Activated CD4-positive, alpha-beta T cell treated with anti-CD3 and anti-CD28 coated beads, Interleukin-2, Interleukin-4, amounts not matched to agents 100 ng/mL and 50 ng/mL, durations not matched to agents 16 hours and 8 hours (primary cell): ENCODE measurements at regions not wholly inside any gene's neighbourhood (a gene's known extent, or its start where the extent isn't known, plus 50 kb on each side); places are given as distances from the start of the nearest gene placed in this dataset.
A peak's percentile ranks its signal among the peaks of the same experiment; 100 is the strongest.
"Not testable (repeated sequence)": the region's sequence is repeated elsewhere in the genome, so short reads cannot be mapped to it uniquely, and the experiment has no call there.

ENCODE experiments used
- DNase-seq: peaks from one replicate; pipeline ENCODE4 v3.0.0-alpha.2; 2020; ENCODE audit warnings: low spot score

DNA sequence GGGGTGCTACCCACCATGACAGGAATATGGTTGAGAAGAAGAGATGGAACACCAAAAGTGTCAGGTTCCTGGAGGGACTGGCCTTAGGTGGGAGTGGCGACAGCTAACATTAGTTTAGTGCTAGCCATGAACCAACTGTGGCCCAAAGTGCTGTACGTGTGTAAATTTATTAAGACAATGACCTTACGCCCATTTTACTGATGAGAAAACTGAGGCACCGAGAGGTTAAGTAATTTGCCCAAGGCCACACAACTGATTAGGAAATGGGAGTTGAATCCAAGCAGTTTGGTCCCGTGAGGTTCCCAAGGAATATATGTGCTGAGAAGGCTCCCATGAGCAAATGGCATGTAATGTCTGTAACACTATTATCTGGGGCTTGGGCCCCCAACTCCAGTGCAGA lies 109.5 kb upstream of the SLC1A4 start:
- no peak for DNase-seq

DNA sequence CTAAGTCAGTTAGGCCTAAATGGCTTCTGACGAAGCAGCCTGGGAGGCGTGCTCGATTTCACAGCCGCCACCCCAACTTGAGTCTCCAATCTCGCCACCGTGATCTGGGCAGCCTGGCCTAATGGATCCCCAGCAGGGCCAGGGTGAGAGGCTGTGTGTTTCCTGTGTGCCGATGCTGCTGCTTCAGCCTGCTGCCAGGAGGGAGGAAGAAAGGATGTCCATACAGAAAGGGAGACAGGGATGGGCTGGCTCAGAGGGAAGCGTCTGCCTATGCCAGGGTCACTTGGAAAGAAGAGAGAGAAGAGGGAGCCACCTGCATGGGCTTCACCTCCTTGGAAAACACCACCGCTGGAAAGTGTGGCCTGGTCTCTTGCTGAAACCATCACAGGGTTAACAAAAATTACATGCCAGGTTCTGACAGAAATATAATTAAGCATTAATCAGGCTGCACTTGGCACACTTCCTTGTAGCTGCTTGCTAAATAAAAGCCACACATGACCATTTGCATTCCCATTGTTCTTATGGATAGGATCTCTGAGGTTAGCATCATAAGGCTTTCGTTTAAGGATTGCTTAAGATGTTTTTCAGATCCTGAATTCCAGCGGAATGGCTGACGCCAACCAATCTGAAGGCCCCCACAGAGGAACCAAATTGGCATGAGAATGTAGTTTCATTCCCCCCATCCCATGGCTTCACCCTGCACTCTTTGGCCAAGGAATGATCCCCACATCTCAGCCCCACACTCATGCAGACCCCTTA lies 108.8 kb upstream of the SLC1A4 start:
- no peak for DNase-seq

DNA sequence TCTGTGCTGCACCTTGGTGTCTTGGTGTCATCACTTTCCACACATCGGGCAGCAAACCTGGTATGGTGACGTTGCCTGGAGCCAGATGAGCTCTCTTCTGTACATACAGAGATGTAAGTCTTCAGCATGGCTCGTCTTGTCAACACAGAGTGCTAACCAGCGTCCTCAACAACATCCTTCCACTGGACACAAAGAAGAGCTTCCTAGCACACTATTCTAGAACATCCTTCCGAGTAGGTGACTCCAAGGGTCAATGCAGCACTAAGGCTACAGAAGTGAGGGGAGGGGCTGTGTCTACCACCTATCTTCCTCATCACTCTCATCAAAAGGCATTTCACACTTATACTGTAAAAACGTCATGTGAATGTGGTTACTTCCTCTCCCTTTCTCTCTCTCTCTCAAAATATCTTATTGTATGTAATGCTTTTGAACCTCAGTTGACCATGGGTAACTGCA lies 108.1 kb upstream of the SLC1A4 start:
- no peak for DNase-seq

DNA sequence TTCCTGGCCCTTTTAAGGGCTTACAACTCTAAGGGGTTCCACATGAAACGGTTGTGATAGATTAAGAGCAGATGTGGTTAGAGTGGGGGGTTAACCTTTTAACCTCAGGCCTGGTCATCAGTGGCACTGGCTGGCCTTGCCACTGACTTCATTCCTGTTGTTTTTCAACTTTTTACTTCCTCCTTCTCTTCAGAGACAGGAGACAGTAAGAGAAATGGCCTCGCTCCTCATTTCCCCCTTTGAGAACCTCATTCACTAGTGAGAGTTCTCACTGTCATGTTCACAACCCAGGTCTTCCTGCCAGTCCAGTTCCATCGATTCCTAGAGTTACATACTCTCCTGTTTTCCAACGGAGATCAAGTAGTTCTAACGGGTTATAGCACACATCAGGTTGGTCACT lies 101.6 kb upstream of the SLC1A4 start:
- no peak for DNase-seq

DNA sequence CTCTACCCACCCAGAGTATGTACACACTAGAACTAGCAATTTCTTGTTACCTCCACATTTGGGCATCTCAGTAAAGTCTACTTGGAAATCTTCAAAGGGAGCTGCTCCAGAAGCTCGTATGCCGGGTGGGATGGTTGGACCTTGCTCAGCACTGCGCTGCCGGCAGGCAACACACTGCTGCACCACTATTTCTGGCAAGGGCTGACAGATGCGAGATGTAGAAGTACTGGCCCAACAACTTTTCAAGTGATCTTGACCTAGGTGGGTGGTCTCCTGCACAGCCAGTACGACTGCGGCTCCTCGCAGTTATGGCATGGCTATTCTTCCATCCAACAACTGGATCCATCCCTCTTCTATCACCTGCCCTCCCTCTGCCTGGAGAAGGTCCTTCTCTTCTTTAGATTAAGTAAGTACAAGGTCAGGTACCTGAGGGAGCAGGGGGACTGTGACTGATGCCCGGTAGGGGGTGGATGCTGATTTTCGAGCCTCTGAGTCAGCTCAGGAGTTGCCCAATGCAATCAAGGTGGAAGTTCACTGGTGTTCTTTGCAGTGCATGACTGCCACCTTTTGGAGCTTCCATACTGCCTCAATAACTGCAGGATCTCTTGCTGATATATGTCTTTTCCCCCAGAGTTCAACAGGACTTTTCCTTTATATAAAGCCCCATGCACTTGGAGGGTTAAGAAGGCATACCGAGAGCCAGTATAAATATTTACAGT lies 100.4 kb upstream of the SLC1A4 start:
- no peak for DNase-seq

DNA sequence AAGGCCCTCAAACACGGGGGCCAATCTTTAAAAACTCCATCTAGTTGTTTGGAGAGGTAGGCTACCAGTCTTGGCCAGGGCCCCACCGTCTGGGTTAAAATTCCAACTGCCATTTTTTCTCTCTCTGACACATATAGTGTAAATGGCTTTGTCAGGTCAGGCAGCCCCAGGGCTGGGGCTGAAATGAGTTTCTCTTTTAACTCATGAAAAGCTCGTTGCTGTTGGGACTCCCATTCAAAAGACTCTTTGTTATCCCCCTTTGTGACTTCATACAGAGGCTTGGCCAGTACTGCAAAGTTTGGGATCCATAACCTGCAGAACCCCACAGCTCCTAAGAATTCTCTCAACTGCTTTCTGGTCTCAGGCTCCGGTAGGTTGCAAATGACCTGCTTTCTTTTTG lies 99.4 kb upstream of the SLC1A4 start:
- no peak for DNase-seq

DNA sequence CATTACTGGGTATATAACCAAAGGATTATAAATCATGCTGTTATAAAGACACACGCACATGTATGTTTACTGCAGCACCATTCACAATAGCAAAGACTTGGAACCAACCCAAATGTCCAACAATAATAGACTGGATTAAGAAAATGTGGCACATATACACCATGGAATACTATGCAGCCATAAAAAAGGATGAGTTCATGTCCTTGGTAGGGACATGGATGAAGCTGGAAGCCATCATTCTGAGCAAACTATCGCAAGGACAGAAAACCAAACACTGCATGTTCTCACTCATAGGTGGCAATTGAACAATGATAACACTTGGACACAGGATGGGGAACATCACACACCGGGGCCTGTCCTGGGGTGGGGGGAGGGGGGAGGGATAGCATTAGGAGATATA lies 92.6 kb upstream of the SLC1A4 start:
- DNase-seq: not testable (repeated sequence)

DNA sequence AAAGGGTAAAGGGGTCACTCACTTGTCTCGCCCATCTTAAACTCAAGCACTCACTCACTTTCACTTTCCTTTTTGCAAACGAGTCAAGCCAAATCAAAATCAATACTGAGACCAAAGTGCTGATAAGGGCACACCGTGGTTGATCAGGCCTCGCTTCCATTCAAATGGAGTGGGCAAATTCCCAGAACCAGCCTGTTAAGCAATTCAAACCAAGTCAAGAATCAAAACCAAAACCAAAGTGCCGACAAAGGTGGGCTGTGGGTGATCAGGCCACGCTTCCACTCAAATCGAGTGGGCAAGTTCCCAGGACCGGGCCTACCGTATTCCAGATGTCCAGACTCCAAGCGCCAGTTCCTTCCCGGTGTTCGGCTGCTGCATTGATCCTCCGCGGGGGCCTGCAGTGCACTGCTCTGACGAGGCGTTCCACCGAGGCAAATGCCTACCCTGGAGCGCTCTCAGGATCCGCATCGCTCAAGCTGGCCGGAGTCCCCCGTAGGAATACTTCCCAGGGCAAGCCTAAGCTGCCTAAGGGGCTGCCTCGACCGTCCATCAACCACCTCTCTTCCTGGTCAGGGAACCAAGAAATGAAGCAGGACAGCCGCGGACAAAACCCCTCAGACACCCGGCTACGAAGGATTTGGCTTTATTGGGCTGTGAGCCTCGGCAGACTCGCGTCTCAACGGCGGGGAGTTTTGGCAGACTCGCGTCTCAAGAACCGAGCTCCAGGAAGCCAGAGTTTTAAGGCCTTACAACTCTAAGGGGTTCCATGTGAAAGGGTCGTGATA lies 89.9 kb upstream of the SLC1A4 start:
- no peak for DNase-seq

DNA sequence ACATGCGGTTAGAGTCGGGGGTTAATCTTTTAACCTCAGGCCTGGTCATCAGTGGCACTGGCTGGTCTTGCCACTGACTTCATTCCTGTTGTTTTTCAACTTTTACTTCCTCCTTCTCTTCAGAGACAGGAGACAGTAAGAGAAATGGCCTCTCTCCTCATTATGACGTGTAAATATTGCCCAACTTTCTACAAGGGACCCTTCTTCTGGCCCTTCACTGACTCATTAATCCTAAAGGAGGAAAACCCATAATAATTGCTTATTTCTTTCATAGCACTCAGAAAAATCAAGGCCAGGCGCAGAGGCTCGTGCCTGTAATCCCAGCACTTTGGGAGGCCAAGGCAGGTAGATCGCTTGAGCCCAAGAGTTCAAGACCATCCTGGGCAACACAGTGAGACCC lies 89.3 kb upstream of the SLC1A4 start:
- DNase-seq: not testable (repeated sequence)

DNA sequence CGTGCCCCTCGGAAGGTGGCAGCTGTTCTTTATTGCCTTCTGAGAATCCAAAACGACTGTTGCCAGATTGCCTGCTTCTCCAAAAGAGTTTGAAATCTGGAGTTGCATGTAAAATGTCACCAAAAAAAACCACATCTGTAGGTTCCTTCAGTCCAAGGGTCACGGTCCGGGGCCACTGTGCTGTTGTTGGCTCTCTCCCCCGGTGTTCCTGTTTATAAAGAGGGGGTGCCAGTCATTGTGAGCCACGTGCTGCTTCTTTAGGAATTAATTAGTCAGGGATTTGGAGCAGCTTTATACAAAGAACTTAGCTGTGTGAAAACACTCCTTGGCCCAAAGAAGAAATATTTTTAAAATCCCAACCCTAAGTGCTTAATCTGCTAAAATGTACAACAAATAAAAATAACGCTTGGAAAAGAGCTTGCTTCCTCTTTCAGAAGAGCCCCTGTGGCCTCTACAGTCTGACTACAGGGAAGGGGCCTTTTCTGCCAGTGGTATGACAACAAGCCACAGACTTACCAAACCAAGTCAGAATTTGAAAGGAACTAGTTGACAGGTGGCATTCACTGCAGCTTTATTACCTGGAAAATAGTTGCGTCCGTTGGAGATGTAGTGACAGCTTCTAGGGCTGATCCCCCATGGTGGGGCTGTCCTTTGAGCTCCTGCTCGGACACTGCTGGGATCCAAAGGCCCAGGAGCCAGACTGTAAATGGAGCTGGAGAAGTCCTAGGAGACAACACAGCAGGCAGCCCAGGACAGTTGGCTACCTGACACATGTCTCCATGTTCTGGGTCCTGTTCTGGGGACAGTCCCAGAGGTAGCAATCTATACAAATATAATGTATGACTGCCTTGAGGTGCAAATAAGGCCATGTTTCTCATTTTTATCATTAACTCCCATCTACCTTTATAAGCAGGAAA lies 84.5 kb upstream of the SLC1A4 start:
- DNase-seq: peak; percentile 25

DNA sequence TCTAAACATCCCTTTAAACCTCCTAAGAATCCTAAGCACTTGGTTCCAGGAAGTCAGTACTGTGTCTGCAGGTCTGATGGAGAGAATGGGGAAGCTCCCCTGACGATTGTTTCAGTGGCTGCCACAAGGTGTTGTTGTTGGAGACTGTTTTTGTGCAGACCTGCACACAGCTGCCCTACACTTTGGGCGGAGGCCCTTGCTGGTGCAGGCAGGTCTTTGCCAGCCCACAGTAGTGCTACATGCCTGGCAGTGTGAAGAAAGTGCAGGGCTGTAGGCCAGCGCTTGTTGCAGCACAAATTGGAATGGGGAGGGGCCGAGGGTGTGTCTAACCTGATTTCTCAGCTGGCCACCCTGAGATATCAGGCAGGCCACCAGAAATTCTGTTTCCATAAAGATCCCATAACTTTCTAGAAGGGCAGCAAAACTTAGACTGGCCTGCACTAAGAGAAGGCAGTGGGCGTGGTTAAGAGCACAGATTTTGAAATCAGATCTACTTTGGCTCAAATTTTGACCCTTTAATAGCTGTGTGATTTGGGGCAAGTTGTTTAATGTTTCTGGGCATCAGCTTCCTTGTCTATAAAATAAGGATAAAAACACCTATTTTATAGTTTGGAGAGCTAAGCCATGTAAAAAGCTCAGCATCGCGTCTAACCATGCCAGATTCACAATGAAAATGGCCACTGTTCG lies 83.7 kb upstream of the SLC1A4 start:
- no peak for DNase-seq

DNA sequence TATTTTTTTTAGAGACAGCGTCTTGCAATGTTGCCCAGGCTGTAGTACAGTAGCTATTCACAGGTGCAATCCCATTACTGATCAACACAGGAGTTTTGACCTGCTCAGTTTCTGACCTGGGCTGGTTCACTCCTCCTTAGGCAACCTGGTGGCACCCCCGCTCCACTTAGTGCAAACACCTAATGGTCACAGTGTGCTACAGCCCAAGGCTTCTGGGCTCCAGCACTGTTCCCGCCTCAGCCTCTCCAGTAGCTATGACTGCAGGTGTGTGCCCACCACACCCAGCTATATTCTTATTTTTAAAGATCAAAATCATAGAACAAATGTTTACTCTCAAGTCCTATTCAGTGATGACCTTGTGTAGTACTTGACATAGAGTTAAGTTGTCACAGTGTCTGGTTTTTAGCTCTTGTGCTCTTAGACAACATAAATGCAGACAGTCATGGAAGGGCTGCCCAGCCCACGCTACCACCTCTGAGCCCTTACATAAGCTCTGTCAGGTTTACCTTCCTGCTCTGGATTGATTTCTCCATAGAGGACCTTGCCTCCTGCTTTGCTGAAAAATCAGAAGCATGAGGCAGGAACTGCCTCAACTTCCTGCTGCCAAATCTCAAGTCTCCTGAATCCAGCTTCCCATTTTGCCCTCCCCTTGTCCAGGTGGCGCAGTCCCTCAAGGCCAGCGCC lies 82.2 kb upstream of the SLC1A4 start:
- DNase-seq: no peak

DNA sequence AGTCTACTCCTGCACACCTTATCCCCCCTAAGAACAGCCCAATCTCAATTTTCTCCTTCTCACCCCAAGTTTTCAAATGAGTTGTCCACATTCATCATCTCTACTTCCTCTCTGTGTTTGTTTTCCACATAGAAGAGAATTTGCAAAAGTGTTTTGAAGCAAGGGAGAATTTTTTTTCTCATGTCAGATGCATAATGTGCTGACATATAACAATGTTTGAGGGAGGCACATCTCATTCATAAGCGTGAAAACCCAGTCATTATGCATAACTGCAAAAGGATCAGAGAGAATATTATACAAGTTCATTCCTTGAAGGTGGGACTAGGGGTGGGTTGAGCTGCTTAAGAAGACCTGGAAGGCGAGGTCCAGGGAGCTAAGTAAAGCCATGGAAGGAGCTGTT lies 80.8 kb upstream of the SLC1A4 start:
- no peak for DNase-seq

DNA sequence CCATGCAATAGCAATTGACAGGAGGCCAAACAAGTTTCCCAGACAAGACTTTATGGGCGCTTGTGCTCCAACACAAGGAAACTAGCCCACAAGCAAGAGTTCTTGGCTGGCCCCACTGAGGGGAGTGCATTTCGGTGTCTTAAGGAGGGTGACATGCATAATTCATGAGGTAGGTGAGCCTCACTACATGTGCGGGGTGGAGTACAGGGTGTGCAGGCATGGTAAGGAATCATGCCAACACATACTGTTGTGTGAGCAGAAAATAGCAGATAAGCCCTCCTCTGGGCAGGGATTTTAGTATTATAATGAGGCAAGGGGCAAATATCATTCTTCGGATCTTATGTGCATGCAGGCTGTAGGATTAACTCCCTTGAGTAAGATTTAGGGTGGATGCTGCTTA lies 78.7 kb upstream of the SLC1A4 start:
- no peak for DNase-seq

DNA sequence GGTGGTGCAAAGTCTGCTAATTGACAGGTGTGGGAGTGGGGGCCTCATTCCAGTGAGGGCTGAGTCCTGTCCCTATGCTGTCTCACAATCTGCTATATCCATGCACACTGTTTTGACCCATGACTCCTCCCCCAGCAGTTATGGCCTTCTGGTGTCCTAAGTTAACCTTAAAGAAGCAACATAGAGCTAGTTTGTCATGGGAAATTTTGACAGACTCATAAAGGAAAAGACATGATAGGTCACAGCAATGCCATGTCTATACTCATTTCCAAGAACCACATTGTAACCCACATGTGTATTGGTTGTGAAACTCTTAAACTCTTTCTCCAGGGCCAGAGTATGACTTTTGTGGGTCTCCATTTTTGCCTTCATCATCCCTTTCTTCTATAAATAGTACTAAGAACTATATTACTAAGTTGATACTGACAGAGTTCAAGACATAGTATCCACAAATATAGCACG lies 78.2 kb upstream of the SLC1A4 start:
- no peak for DNase-seq

DNA sequence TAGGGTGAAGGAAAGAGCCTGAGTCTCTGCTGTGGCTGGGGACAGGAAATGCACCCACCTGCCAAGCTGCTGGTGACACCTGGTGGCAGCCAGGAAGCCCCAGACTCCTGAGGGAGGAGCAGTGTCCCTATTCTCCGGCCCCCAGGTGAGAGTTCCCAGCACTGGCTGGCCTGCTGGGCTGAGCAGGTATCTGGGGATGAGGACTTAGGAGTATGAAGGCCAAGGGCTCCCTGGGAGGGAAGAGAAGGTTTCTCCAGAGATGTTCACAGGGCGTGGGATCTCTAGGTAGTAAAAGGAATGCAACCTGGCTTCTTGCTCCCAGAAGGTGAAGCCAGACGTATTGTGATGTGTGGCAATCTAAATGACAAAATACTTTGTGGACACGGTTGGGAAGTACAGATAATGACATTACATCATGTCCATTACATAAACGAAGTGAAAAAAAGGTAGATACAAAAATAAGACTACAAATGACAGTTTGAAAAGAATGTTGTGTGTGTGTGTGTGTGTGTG lies 75.8 kb upstream of the SLC1A4 start:
- no peak for DNase-seq

DNA sequence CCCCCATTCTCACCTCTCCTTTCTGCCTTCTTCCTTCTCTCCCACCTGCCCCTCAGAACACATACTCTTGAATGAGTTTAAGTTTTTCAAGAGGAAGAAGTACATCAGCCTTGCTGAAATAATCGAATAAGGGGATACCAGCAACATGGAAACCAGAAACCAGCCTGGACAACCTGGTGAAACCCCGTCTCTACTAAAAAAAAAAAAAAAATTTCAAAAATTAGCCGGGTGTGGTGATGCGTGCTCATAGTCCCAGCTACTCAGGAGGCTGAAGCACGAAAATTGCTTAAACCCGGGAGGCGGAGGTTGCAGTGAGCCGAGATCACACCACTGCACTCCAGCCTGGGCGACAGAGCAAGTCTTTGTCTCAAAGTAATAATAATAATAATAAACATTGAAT lies 75.0 kb upstream of the SLC1A4 start:
- DNase-seq: no peak

DNA sequence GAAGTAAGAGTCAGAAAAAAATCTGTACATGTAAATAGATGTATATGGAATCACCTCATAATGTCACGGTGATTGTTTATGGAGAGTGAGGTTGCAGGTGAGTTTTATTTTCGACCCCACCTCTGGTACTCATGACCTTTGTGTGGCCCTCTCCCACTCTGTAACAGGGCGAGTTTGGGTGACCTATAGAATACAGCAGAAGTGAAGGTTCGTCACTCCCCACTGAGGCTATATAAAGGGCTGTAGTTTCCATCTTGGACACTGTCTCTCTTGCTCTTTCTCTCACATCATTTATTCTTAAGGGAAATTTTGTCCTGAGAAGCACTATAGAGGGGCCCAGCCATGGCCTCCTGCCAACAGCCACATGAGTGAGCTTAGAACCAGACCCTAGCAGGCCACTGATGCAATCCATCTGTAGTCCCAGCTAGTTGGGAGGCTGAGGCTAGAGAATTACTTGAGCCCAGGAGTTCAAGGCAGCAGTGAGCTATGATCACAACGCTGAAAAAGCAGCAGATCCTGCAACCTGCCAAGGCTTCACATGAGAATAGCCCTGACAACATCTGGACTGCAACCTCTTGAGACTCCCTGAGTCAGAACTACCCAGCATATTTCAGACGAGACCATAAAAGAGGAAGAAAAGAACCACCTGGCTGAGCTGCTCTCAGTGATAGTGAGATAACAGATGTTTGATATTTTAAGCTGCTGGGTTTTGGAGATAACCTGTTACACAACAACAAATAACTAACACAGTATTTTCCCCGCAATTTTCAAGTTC lies 74.3 kb upstream of the SLC1A4 start:
- no peak for DNase-seq

DNA sequence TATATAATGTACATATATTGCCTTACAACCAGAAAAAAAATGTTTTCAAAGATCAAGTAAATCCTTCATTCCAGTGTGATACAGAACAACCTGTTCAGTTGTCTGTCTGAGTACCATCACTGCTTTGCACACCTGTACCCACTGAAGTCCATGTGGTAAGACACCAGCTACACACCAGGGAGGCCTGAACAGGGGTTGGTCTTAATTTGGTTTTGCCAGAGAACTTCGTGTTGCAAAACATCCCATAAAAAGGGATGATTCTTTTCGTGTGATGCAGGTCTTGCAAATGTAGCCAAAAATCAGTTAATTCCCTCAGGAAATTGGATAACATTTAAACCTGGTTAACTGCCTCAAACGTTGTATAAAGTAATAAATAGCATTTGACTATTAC lies 73.7 kb upstream of the SLC1A4 start:
- no peak for DNase-seq
